GM18511 (cell line): ENCODE measurements at regions not wholly inside any gene's neighbourhood (a gene's known extent, or its start where the extent isn't known, plus 50 kb on each side); places are given as distances from the start of the nearest gene placed in this dataset.

Experiments
- ATAC-seq: cut with Tn5 transposase; IDR thresholded peaks from one replicate; pipeline ENCODE4 v1.9.1; 2021; ENCODE audit warnings: mild to moderate bottlenecking, moderate library complexity; ENCODE audit not compliant: unreplicated experiment

DNA sequence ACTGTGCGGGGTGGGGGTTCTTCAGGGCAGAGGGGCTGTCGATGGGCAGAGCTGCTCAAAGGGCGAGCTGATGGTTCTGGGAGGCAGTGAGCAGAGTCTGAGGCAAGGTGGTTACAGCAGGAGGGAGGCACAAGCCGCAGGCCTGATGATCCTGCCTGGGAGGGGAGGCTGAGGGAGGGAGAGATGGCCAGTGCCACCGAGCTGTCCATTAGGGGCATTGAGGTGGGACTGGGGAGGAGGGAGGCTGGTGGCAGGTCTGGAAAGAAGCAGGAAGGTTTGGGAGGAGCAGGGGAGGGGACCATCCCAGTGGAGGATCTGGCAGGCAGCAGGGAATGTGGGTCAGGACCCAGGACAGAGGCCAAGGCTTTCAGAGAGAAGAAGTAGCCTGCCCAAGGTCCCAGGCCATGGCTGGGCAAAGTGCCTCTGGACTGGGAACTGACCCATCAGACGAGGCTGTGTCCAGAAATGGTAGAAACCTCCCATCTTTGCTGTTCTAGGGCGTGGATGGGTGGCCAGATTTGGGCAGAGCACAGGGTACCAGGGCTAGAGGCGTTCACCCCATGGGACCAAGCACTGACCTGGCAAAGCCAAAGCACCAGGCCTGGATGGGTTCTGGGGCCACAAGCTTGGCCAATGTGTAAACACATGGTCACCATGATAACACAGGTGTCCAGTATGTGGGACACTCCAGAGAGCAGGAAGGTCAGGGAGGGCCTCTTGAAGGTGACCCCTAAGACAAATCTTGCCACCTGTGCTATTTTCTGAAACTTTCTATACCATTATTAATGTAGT is 55.5 kb downstream of the INHBB start:
- ATAC-seq: no peak

DNA sequence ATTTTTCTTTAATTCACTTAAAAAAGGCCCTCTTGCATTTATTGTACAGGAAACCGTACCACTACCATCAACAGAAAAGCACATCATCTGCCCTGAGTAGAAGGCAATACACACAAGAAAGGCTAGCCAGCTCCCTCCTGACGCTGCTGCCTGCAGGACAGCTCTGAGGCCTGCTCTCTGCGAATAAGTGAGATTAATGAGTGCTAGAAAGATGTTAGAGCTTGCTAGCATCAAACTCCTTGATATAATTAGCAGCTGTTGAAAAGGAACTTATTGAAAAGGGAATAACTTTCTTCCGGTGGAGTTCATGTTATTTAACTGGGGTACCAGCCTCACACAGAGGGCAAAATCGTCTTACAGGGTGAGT is 56.1 kb downstream of the INHBB start:
- no peak for ATAC-seq

DNA sequence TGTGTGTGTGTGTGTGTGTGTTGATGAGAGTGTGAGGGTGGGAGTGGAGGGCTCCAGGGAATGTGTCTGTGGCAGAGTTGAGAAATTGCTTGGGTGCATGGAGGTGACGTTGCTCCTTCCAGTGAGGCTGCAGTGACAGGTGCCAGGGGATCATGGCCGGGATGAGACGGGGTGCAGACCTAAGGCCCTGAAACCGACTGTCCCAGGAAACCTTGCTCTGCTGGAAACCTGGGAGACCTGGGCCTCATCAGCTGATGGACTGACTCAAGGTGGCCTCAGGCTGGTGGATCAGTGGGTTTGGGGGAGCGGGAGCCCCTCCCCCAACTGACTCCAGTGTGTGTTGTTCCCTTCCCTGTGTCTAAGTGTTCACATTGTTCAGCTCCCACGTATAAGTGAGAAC is 56.6 kb downstream of the INHBB start:
- ATAC-seq: no peak

DNA sequence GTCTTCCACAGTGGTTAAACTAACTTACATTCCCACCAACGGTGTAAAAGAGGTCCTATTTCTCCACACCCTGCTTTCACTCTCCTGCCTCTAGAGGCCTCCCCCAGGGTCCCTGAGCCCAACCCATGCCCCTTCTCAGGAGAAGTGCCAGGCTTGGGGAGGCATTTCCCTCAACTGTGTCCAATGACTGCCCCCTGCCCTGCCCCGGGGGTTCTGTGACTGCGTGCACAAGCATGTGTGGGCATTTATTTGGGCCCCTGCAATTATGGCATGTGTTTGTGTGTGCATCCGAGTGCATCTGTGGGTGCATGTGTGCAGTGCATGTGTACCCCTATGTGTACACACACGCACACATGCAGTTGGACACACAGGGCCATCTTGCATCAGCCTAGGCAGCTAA is 57.3 kb downstream of the INHBB start:
- no peak for ATAC-seq

DNA sequence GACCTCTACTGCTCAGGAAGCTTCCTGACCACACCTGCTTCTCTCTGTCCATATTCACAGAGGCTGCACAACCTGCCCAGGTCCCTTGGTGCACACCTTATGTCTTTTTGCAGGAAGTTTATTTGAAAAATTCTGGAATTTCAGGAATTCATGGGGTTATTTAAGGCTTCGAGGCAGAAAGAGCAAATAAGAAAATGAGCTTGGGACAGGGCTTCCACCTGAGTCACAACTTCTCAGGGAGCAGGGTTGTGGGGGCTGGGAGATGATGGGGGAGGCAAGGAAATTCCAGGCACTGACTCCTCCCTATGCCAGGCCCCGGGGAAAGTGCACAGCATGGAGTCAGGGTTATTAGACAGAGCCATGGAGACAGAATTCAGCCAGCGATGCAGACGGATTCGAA is 57.7 kb downstream of the INHBB start:
- ATAC-seq: no peak

DNA sequence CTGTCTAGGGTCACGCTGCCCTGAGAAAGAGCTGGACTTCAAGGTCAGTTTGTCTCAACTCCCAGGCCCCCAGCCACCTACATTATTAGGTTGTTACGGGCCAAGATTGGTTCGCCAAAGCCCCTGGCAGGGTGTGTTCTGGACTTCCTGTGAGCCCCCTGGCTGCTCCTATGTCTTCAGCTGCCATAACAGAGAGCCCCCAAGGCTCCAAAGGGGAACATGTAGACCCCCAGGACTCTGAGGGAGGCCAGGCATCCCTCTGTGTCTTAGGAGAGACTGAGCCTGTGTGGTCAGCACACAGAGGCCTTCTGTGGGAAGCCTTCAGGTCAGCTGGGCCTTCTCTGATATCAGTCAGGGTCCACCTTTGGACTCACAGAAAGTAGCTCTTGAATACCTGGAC is 58.3 kb downstream of the INHBB start:
- no peak for ATAC-seq

DNA sequence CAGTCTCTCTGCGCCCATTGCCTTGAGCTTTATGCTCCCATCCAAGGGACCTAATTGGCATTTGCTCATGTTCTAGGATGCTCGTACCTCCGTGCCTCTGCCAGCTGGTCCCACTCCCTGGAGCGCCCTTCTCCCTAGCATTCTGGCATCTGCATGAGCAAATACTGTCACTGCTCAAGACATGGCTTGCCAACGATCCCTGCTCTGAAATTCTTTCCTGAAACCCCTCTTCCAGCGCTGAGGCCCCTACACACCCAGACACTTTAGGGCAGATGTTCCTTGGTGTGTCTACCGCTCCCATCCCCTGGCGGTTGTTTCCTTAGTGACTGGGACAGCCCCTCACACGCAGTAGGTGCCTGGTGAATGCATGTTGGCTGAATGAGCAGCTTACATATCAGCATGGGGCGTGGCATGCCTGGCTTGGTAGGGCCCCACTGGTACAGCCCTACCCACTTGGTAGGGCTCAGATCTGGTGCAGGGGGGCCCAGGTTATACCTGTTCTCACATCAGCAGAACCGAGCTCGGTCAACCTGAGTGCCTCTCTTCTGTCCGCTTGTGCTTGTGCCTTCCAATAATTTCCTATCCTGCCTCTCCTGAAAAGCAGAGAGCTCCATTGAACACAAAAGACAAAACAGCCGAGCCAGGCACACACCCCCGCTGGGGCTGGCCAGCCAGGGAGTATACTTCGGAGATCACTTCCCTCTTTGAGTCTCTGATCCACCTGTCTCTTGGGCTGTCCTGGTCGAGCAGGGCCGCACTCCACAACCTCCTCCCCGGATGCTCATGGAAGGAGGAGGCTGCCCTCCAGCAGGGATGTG is 59.2 kb downstream of the INHBB start:
- no peak for ATAC-seq

DNA sequence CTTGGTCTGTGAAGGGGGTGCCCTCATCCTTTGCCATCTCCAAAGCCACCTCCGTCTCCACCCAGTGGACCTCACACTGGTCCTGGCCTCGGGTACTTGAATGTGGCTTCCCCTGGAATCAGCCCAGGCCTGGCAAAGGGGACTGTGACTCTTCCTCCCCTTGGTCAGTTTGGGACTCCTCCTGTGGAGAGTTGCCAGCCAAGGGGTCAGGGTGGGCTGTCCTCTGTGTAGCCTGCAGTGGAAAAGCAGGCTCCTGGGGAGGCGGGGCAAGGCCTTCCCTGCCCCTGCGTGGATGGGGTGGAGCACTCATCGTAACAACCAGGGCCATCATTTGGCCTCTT is 59.8 kb downstream of the INHBB start:
- no peak for ATAC-seq

DNA sequence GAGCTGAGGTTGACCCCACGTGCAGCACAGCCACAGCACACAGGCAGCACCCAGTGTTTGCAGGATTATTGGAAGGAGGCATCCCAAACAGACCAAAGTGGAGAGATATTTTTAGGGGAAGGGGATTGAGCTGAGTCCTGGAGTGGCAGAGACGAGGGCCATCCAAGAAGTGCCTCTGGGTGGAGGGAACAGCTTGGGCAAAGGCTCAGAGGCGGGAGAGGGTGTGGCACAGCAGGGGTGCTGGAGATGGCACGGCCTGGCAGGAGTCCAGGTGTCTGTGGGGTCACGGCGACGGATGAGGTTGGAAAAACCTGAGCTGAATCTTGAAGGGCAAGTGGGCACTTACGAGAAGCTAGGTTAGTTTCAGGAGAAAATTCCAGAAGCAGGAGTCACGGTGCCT is 60.6 kb downstream of the INHBB start:
- no peak for ATAC-seq

DNA sequence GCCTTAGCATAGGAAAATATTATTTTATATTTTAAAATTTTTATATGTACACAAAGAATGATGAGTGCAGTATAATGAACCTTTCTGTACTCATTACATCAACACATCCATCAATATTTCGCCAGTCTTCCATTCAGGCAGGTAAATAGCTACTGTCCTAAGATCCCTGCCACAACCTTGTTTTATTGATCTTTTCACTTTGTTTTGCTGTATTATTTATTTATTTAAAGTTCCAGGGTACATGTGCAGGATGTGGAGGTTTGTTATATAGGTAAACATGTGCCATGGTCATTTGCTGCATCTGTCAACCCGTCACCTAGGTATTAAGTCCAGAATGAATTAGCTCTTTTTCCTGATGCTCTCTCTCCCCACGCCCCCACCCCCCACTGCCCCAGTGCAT is 64.6 kb downstream of the INHBB start:
- ATAC-seq: no peak

DNA sequence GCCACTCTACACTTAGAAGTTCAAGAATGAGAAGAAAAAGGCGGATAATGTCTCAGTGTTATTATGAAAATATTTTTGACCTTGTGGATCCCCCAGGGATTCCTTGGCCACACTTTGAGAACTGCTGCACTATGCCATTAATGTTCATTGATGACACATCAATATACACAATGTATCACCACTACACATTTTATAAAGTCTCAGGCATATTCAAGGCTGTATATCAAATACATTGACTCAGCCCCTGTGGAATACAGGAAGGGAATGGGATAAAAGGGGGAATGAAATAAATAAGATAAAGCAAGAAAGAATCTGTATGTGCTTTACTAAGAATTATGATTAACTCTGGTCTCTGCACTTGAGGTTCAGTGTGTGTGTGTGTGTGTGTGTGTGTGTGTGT is 69.1 kb downstream of the INHBB start:
- no peak for ATAC-seq

DNA sequence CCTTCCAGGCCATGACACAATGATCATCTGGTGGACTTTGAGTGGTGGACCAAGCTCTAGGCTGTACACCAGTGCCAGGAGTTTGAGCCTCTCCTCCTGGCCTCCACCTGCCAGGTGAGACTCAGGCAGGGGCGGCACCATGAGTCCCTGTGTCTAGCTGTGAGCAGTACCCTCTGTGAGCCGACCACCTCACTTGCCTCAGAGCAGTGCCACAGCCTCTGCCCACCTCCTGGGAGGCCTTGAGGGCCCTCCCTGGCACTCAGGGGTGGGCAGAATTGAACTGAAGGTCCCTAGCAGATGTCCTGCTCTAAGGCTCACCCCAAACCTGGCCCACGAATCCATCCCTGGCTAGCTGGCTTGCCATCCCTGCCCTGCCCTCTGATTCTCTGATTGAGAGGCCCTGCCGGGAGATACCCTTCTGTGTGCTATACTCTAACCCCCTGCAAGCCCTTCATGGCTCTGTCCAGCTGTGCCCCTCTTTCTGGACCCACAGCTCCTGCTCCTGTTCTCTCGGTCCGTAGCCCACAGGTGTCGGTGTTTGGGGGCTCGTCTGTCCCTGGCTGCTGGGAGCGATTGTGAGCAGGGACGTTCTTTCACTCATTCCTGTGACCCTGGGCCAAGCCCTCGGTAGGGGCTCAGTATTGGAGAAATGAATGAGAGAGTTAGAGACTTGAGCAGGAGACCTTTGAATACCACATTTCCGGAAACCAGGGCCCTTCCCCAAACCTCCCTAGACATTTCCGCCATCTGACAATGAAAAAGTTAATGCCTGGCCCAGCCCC is 70.0 kb downstream of the INHBB start:
- ATAC-seq: no peak

DNA sequence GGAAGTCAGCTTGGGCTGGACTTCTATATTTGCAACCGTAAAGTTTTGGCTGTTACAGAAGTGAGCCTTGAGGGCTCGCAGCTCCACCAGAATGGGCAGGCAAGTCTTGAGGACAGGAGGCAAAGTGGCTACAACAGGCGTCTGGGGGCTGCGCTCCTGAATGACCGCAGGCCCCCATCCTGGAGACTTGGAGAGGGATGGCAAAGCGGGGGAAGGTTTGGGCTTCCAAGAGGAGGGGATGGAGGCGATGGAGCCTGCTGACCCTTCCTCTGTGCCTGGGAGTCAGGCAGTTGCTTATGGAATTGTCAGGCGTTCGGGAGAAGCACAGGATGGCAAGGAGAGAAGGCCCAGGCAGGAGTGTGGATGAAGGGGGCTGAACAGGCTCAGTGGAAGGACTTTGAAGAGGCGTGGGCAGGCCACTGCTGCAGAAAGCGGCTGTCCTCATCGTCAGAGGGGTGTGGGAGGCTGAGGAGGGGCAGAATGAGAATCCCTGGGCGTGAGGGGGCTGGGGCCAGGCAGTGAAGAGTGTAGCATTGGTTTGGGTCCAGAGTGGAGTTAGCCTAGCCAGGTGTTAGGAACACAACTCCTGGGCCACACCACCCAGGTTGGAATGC is 72.3 kb downstream of the INHBB start:
- ATAC-seq: no peak

DNA sequence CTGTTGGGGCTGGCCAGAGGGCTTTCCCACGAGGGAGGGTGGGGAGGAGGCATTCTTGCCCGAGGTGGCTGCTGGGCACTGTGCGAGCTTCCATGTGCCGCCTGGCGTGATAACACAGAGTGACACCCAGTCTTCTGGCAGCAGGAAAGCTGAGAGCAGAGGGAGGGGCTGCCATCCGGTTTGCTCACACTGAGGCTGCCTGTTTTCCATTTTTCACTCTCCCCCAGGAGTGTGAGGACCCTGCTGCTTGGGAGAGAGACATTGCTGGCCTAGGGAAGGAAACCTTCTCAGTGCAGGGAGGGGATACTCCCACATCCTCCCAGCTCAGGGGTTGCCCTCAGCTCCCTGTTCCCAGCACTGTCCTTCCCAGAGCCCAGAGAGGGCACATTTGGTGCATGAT is 73.1 kb downstream of the INHBB start:
- no peak for ATAC-seq

DNA sequence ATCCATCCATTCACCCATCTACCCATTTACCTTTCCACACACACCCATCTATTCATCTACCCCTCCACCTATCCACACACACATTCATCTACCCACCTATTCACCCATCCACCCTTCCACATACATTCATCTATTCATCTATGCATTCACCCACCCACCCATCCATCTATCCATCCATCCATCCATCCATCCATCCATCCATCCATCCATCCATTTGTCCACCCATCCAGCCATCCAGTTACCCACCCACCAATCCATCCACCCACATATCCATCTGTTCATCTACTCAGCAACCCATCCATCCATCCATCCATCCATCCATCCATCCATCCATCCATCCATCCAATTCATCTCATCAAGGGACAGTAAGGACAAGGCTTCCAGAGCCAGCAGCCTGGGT is 74.0 kb downstream of the INHBB start:
- ATAC-seq: no peak

DNA sequence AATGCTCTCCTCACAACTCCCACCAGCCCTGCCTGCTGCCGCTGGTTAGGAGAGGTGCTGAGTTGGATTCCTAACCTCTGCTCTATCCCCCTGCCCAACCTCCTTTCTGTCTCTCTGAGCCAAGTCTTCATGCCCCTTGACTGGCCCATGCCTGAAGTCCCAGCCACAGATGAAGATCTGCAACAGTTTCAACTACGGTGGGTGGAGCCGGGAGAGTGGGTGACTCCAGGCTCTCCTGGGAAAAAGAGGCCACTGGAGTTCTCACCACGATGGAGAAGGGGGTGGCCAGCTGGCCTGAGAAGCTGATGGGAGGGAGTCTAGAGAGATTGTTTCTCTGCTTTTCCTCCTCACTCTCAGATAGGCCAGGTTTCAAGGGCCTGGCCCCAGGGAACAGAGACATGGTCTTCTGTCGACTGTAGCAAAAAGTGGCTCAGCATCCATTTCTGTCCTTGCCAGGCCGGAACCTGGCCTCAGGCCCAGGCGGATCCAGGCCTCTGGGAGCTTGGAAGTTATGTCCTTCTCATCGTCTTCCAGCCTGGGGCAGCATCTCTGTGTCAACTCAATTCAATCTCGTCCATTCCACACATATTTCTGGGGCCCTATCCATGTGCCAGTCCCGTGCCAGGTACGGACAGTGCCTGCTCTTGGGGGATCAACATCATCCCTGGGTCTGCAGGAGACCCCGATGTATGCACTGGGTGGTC is 75.3 kb downstream of the INHBB start:
- ATAC-seq: no peak

DNA sequence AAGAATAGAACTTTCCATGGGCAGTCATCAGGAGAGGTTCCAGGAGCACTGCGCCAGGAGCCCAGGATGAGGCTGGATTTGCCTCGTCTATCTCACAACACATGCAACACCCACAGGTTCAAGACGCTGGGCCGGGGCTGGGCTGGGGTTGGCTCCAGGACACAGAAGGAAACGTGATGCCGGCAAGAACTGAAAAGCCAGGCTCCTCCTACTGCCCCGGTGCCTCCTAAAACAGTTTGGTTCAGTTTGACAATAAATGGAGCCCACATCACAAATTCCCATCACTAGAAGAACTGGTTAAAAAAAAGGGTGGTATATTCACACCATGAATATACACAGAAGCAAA is 75.9 kb downstream of the INHBB start:
- ATAC-seq: no peak

DNA sequence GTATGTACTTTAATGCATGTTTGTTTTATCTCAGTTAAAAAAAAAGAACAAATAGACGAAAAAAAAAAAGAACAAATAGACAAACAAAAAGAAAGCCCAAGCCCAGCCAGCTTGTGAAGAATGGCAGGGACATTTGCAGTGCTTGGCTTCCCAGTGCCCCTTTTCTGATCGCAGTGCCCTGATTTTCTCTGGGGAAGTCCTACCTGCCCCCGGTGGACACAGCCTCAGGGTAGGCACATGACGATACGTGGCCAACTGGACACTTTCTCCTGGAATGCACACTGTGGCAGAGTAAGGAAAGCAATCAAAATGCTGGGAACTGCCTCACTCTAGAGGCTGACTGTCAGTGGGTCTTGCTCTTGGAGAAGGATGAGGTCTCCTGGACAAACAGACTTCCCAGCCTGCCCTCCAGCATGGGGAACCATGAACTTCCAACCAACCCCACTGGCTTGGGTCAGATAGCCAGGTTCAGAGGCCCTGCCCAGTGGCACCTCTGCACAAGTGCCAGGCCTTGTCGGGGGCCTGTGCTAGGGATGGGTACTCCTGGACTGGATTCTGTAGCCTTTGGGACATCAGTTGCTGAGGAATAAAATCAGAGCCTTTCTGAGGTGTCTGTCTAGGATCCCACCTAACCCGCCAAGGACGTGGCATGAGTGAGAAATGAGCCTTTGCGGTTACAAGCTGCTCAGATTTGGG is 76.7 kb downstream of the INHBB start:
- no peak for ATAC-seq

DNA sequence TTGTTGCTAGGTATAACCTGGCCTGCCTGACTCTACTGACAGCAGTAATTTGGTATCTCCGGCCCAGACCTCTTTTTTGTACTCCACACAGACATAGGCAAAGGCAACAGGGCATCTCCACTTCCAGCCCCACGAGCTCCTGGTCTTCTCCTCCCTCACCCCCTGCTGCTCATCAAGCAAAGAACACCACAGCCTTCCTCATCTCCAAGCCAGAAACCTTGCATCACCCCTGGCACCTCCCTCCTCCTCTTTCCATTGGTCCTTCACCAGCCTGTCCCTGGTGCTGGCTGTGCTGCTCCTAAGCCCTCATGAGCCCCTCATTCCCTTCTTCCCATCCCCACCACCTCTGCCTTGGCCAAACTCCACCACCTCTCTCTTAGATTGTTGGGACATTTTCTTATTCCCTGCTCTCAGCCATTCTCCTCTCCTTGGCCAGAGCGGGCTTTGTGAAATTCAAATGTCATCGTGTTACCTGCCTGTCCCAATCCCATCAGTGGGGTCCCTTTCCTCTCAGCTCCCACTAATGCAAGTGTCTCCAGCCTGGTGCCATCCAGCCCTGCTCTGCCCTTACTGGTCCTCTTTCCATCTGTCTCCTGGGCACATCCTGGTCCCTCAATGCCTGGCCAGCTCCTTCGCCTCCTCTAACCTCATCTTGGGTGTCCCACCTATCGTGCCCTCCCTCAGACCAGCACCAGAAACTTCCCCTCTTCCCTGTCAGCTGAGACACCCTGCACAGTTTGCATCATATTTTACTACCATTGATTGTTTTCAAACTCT is 77.4 kb downstream of the INHBB start:
- ATAC-seq: no peak
